IMR-90 (cell line): ENCODE measurements at regions not wholly inside any gene's neighbourhood (a gene's known extent, or its start where the extent isn't known, plus 50 kb on each side); places are given as distances from the start of the nearest gene placed in this dataset.

ENCODE experiments used
- ATAC-seq: fragments of 200-7000 bp; cut with Tn5 transposase; 2 replicates; pipeline ENCODE4 v1.9.1; 2020; ENCODE audit warnings: low read depth, mild to moderate bottlenecking, moderate library complexity
- BruUV-seq: library from RNA; stranded (reverse); fragments of 400-500 nt; replicated peaks from 2 replicates; lab custom pipeline; 2021; lab: Mats Ljungman, UMichigan
- CTCF ChIA-PET: fragments of 300-600 bp; formaldehyde crosslinking; extraction: SDS; loops from one replicate; lab custom pipeline; 2021; ENCODE audit warnings: antibody characterized with exemption; lab: Yijun Ruan, JAX
- POLR2A ChIA-PET: fragments of 300-600 bp; sonication (Branson Sonifier 250); formaldehyde crosslinking; loops from one replicate; lab custom pipeline; 2022; ENCODE audit warnings: antibody characterized with exemption; ENCODE audit not compliant: unreplicated experiment; lab: Charles Lee
- DNase-seq: peaks from one replicate; pipeline ENCODE4 v3.0.0; 2013
- H2AFZ ChIP-seq: replicated peaks from 2 replicates; pipeline ENCODE3; 2013; ENCODE audit warnings: low read length, mild to moderate bottlenecking; ENCODE audit not compliant: poor library complexity
- H2AK5ac ChIP-seq: 2 replicates; pipeline ENCODE4 v1.6.1; 2013; ENCODE audit warnings: low read depth, low read length, inconsistent platforms
- H2AK9ac ChIP-seq: replicated peaks from 2 replicates; pipeline ENCODE3; 2013; ENCODE audit warnings: mild to moderate bottlenecking, low read depth, low read length, moderate library complexity; ENCODE audit not compliant: poor library complexity
- H2BK120ac ChIP-seq: 2 replicates; pipeline ENCODE4 v1.6.1; 2013; ENCODE audit warnings: low read depth, low read length, inconsistent platforms
- H2BK15ac ChIP-seq: 3 replicates; pipeline ENCODE4 v1.6.1; 2013; ENCODE audit warnings: low read depth, low read length, inconsistent platforms
- H2BK20ac ChIP-seq: 2 replicates; pipeline ENCODE4 v1.6.1; 2013; ENCODE audit warnings: low read depth, mild to moderate bottlenecking, inconsistent platforms, low read length, moderate library complexity
- H2BK5ac ChIP-seq: 2 replicates; pipeline ENCODE4 v1.6.1; 2013; ENCODE audit warnings: mild to moderate bottlenecking, low read depth, low read length, inconsistent platforms; ENCODE audit not compliant: poor library complexity, severe bottlenecking
- H3K14ac ChIP-seq: replicated peaks from 2 replicates; pipeline ENCODE4 v1.6.1; 2013; ENCODE audit warnings: low read depth, low read length, inconsistent platforms
- H3K18ac ChIP-seq: 2 replicates; pipeline ENCODE4 v1.6.1; 2013; ENCODE audit warnings: low read depth, low read length, control low read depth
- H3K23ac ChIP-seq: 2 replicates; pipeline ENCODE4 v1.6.1; 2013; ENCODE audit warnings: low read depth, low read length, inconsistent platforms
- H3K27ac ChIP-seq: 2 replicates; pipeline ENCODE4 v1.5.1; 2013; ENCODE audit warnings: mild to moderate bottlenecking, control low read depth, low read length; ENCODE audit not compliant: insufficient read depth
- H3K27me3 ChIP-seq: 2 replicates; pipeline ENCODE4 v1.6.1; 2013; ENCODE audit warnings: low read length; ENCODE audit not compliant: control insufficient read depth, insufficient read depth
- H3K36me3 ChIP-seq: 2 replicates; pipeline ENCODE4 v1.6.1; 2013; ENCODE audit warnings: low read length, mixed read lengths; ENCODE audit not compliant: control insufficient read depth, insufficient read depth
- H3K4ac ChIP-seq: 2 replicates; pipeline ENCODE4 v1.6.1; 2013; ENCODE audit warnings: low read depth, low read length, inconsistent platforms
- H3K4me1 ChIP-seq: 2 replicates; pipeline ENCODE4 v1.6.1; 2013; ENCODE audit warnings: low read length, mixed read lengths; ENCODE audit not compliant: control insufficient read depth, insufficient read depth
- H3K4me2 ChIP-seq: 2 replicates; pipeline ENCODE4 v1.6.1; 2013; ENCODE audit warnings: low read depth, mild to moderate bottlenecking, control low read depth, low read length, moderate library complexity
- H3K4me3 ChIP-seq: 2 replicates; pipeline ENCODE4 v1.5.1; 2013; ENCODE audit warnings: low read depth, mild to moderate bottlenecking, control low read depth, low read length, moderate library complexity; ENCODE audit not compliant: insufficient read depth
- H3K56ac ChIP-seq: 2 replicates; pipeline ENCODE4 v1.6.1; 2013; ENCODE audit warnings: low read length, inconsistent platforms; ENCODE audit not compliant: insufficient read depth; ENCODE audit errors: extremely low read depth
- H3K79me1 ChIP-seq, 2 experiments: 2 replicates each; pipeline ENCODE4 v1.6.1; 2013; ENCODE audit warnings: low read length in 2 of 2, inconsistent platforms in 1 of 2, low read depth in 1 of 2
- H3K9ac ChIP-seq: 2 replicates; pipeline ENCODE4 v1.6.1; 2013; ENCODE audit warnings: low read depth, low read length, control low read depth
- H3K9me1 ChIP-seq: 2 replicates; pipeline ENCODE4 v1.6.1; 2013; ENCODE audit warnings: low read length, inconsistent platforms; ENCODE audit not compliant: insufficient read depth
- H3K9me3 ChIP-seq: 2 replicates; pipeline ENCODE4 v1.6.1; 2013; ENCODE audit warnings: low read length; ENCODE audit not compliant: control insufficient read depth, insufficient read depth
- H4K20me1 ChIP-seq: 2 replicates; pipeline ENCODE4 v1.6.1; 2013; ENCODE audit warnings: low read length, inconsistent platforms; ENCODE audit not compliant: insufficient read depth
- H4K5ac ChIP-seq: 2 replicates; pipeline ENCODE4 v1.6.1; 2013; ENCODE audit warnings: mild to moderate bottlenecking, low read depth, low read length, control low read depth
- H4K8ac ChIP-seq, 2 experiments: 2 replicates each; pipeline ENCODE4 v1.6.1; 2013; ENCODE audit warnings: low read depth in 2 of 2, low read length in 2 of 2, control low read depth in 1 of 2, inconsistent platforms in 1 of 2
- H4K91ac ChIP-seq: 2 replicates; pipeline ENCODE4 v1.6.1; 2013; ENCODE audit warnings: low read depth, low read length, inconsistent platforms; ENCODE audit not compliant: insufficient read depth
- BHLHE40 ChIP-seq: fragments of 150-350 bp; IDR thresholded peaks from 2 replicates; pipeline ENCODE4 v1.6.1; 2016; ENCODE audit warnings: mild to moderate bottlenecking, low read depth, low read length
- CEBPB ChIP-seq: IDR thresholded peaks from 2 replicates; pipeline ENCODE4 v1.6.1; 2012; ENCODE audit warnings: low read depth, low read length, improper control_type of control experiment
- CHD1 ChIP-seq: IDR thresholded peaks from 2 replicates; pipeline ENCODE4 v1.6.1; 2012; ENCODE audit warnings: low read depth, low read length, improper control_type of control experiment
- FOS ChIP-seq: fragments of 150-350 bp; IDR thresholded peaks from 2 replicates; pipeline ENCODE4 v1.6.1; 2016; ENCODE audit warnings: low read depth, low read length
- MAFK ChIP-seq: IDR thresholded peaks from 2 replicates; pipeline ENCODE4 v1.6.1; 2012; ENCODE audit warnings: low read depth, low read length, improper control_type of control experiment
- MAZ ChIP-seq: IDR thresholded peaks from 2 replicates; pipeline ENCODE4 v1.6.1; 2012; ENCODE audit warnings: low read depth, mild to moderate bottlenecking, low read length, improper control_type of control experiment, moderate library complexity, borderline replicate concordance
- MXI1 ChIP-seq: IDR thresholded peaks from 2 replicates; pipeline ENCODE4 v1.6.1; 2012; ENCODE audit warnings: low read depth, mild to moderate bottlenecking, low read length, moderate library complexity, borderline replicate concordance
- NFE2L2 ChIP-seq: fragments of 150-350 bp; IDR thresholded peaks from 2 replicates; pipeline ENCODE4 v1.6.1; 2016; ENCODE audit warnings: low read depth, mild to moderate bottlenecking, low read length
- POLR2A ChIP-seq: IDR thresholded peaks from 2 replicates; pipeline ENCODE4 v1.6.1; 2012; ENCODE audit warnings: mild to moderate bottlenecking, low read depth, low read length
- RAD21 ChIP-seq: IDR thresholded peaks from 2 replicates; pipeline ENCODE4 v1.6.1; 2012; ENCODE audit warnings: low read length, improper control_type of control experiment
- RCOR1 ChIP-seq: IDR thresholded peaks from 2 replicates; pipeline ENCODE4 v1.6.1; 2012; ENCODE audit warnings: mild to moderate bottlenecking, low read length, improper control_type of control experiment; ENCODE audit not compliant: insufficient replicate concordance
- RFX5 ChIP-seq: IDR thresholded peaks from 2 replicates; pipeline ENCODE4 v1.8.0; 2012; ENCODE audit warnings: low read depth, mild to moderate bottlenecking, low read length, moderate library complexity
- SMC3 ChIP-seq: fragments of 150-350 bp; IDR thresholded peaks from 2 replicates; pipeline ENCODE4 v1.6.1; 2016; ENCODE audit warnings: low read depth, mild to moderate bottlenecking, antibody characterized with exemption, low read length, moderate library complexity
- WGBS, 2 experiments: methylation state at CpG; one replicate each; pipeline versions ENCODE4 v1.1.5 to v1.1.7; 2013; ENCODE audit warnings: missing lambda C conversion rate in 2 of 2; ENCODE audit not compliant: insufficient read length in 1 of 2; ENCODE audit errors: extremely low coverage in 2 of 2; 5-methylcytosine and 5-hydroxymethylcytosine counted together
- dilution Hi-C: fragments of 300-500 bp; cut with HindIII; formaldehyde crosslinking; loops from one replicate; pipeline ENCODE4 v1.14.3; 2018; ENCODE audit warnings: low sequenced_read_pairs; ENCODE audit not compliant: unreplicated experiment
- in situ Hi-C: fragments of 300-500 bp; cut with MboI; formaldehyde crosslinking; loops from 3 replicates; pipeline ENCODE4 v1.14.3; 2019; ENCODE audit warnings: low sequenced_read_pairs, inconsistent platforms, mixed read lengths
- intact Hi-C: fragments of 100-400 bp; cut with micrococcal nuclease; formaldehyde crosslinking; loops from 2 replicates; pipeline ENCODE4 v1.10.0; 2022
- TF ChIP-seq, protein P1 (sequence below): conservative IDR thresholded peaks from 2 replicates; pipeline ENCODE4 v1.5.1; 2012; ENCODE audit warnings: mild to moderate bottlenecking, low read depth, low read length, improper control_type of control experiment
- TF ChIP-seq, protein P2 (sequence below): fragments of 150-350 bp; IDR thresholded peaks from 2 replicates; pipeline ENCODE4 v1.6.1; 2016; ENCODE audit warnings: low read depth, mild to moderate bottlenecking, low read length, moderate library complexity, borderline replicate concordance
- TF ChIP-seq, protein P3 (sequence below): fragments of 150-350 bp; IDR thresholded peaks from 2 replicates; pipeline ENCODE4 v1.6.1; 2017; ENCODE audit warnings: mild to moderate bottlenecking, antibody characterized with exemption, low read length, low read depth

DNA sequence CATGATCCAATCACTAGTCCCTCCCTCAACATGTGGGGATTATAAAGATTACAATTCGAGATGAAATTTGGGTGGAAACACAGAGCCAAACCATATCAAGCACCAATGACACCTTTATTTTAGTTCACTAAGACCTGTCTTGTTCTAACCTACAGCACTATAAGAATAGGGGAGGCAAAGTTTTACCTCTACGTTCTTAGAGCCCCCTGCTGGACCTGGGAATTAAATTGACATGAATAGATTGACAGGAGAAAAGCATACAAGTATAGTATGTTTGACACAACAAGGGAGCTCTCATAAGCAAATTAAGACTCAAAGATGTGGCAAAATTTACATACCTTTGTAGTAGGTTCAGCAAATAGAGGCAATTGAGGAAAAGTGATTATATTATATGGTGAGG, 974.4 kb upstream of the ALCAM start:
- Histone ChIP-seq H3K27me3 (no peaks in the 10 kb centered on the region), H2BK120ac (no peak overlapping the region), H3K4ac (no peak overlapping the region), H2BK15ac (no peak overlapping the region), H3K9me3 (no peaks in the 10 kb centered on the region), H3K79me1 (no peaks in the 10 kb centered on the region), H4K20me1 (no peaks in the 10 kb centered on the region), H3K14ac (no peak overlapping the region), H3K4me3 (no peak overlapping the region), H2AFZ (no peak overlapping the region), H3K4me2 (no peak overlapping the region), H3K36me3 (no peaks in the 10 kb centered on the region), H3K9me1 (no peaks in the 10 kb centered on the region), H4K5ac (no peak overlapping the region), H2AK5ac (no peak overlapping the region), H3K23ac (no peak overlapping the region), H2BK5ac (no peak overlapping the region), H4K91ac (no peak overlapping the region), H3K56ac (no peak overlapping the region), H3K9ac (no peak overlapping the region), H2BK20ac (no peak overlapping the region), H3K4me1 (no peaks in the 10 kb centered on the region), H2AK9ac (no peak overlapping the region), H3K18ac (no peak overlapping the region), H4K8ac (no peak overlapping the region), H3K27ac (no peak overlapping the region)
- ATAC-seq = no peak
- WGBS, 2 experiments = no CpG with 5 or more reads among the region's 2 CpGs
- ChIA-PET CTCF (no interaction called here), POLR2A (no interaction called here)
- TF ChIP-seq RAD21 (no peak), MAFK (no peak), RFX5 (no peak), SMC3 (no peak), CEBPB (no peak), POLR2A (no peak), BHLHE40 (no peak), MAZ (no peak), RCOR1 (no peak), MXI1 (no peak), CHD1 (no peak), FOS (no peak), NFE2L2 (no peak)
- TF ChIP-seq, protein P1, sequence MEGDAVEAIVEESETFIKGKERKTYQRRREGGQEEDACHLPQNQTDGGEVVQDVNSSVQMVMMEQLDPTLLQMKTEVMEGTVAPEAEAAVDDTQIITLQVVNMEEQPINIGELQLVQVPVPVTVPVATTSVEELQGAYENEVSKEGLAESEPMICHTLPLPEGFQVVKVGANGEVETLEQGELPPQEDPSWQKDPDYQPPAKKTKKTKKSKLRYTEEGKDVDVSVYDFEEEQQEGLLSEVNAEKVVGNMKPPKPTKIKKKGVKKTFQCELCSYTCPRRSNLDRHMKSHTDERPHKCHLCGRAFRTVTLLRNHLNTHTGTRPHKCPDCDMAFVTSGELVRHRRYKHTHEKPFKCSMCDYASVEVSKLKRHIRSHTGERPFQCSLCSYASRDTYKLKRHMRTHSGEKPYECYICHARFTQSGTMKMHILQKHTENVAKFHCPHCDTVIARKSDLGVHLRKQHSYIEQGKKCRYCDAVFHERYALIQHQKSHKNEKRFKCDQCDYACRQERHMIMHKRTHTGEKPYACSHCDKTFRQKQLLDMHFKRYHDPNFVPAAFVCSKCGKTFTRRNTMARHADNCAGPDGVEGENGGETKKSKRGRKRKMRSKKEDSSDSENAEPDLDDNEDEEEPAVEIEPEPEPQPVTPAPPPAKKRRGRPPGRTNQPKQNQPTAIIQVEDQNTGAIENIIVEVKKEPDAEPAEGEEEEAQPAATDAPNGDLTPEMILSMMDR = no peak
- TF ChIP-seq, protein P2, sequence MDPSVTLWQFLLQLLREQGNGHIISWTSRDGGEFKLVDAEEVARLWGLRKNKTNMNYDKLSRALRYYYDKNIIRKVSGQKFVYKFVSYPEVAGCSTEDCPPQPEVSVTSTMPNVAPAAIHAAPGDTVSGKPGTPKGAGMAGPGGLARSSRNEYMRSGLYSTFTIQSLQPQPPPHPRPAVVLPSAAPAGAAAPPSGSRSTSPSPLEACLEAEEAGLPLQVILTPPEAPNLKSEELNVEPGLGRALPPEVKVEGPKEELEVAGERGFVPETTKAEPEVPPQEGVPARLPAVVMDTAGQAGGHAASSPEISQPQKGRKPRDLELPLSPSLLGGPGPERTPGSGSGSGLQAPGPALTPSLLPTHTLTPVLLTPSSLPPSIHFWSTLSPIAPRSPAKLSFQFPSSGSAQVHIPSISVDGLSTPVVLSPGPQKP = no peak
- TF ChIP-seq, protein P3, sequence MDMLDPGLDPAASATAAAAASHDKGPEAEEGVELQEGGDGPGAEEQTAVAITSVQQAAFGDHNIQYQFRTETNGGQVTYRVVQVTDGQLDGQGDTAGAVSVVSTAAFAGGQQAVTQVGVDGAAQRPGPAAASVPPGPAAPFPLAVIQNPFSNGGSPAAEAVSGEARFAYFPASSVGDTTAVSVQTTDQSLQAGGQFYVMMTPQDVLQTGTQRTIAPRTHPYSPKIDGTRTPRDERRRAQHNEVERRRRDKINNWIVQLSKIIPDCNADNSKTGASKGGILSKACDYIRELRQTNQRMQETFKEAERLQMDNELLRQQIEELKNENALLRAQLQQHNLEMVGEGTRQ = no peak
- intact Hi-C loops (no loop called here), in situ Hi-C loops (no loop called here), dilution Hi-C loops (no loop called here)
- BruUV-seq = no TSS peak
- DNase-seq = no peak
